ENCODE measurements at regions not wholly inside any gene's neighbourhood (a gene's known extent, or its start where the extent isn't known, plus 50 kb on each side); places are given as distances from the start of the nearest gene placed in this dataset.

- H3K36me3 Mint-ChIP-seq (ENCODE audit: low read depth, unreplicated experiment), result no peaks in the 10 kb centered on the region
- no peak overlapping the region for H3K27ac Mint-ChIP-seq (ENCODE audit: unreplicated experiment)
- H3K27me3 Mint-ChIP-seq (ENCODE audit: unreplicated experiment), result peaks cover 8% of the 10 kb centered on the region
- H3K4me1 Mint-ChIP-seq (ENCODE audit: unreplicated experiment), result peaks cover 5% of the 10 kb centered on the region
- no peaks in the 10 kb centered on the region for H3K9me3 Mint-ChIP-seq (ENCODE audit: unreplicated experiment)
- DNase-seq (ENCODE audit: low spot score), result no peak
- no peak for TF ChIP-seq CTCF (IDR thresholded peaks at IDR 0.05; ENCODE audit: unreplicated experiment)
- no peak overlapping the region for H3K4me3 Mint-ChIP-seq (ENCODE audit: unreplicated experiment)
These were observed 79.6 kb downstream of the NFKBIZ start for GRCh38 chr3:101928890-101929289.

- no peaks in the 10 kb centered on the region for H3K9me3 Mint-ChIP-seq (ENCODE audit: unreplicated experiment)
- DNase-seq (ENCODE audit: low spot score), result no peak
- no peaks in the 10 kb centered on the region for H3K36me3 Mint-ChIP-seq (ENCODE audit: low read depth, unreplicated experiment)
- H3K4me3 Mint-ChIP-seq (ENCODE audit: unreplicated experiment), result no peak overlapping the region
- H3K27me3 Mint-ChIP-seq (ENCODE audit: unreplicated experiment), result peaks cover 2% of the 10 kb centered on the region
- H3K4me1 Mint-ChIP-seq (ENCODE audit: unreplicated experiment), result peaks cover 5% of the 10 kb centered on the region
- no peak for TF ChIP-seq CTCF (IDR thresholded peaks at IDR 0.05; ENCODE audit: unreplicated experiment)
- no peak overlapping the region for H3K27ac Mint-ChIP-seq (ENCODE audit: unreplicated experiment)
These were observed 81.8 kb downstream of the NFKBIZ start for GRCh38 chr3:101931081-101931480.

GRCh38 chr3:101932326-101933068 lies 83.2 kb downstream of the NFKBIZ start:
- Mint-ChIP-seq H3K27me3 (ENCODE audit: unreplicated experiment) (peaks cover 2% of the 10 kb centered on the region), H3K36me3 (ENCODE audit: low read depth, unreplicated experiment) (no peaks in the 10 kb centered on the region), H3K27ac (ENCODE audit: unreplicated experiment) (no peak overlapping the region), H3K4me3 (ENCODE audit: unreplicated experiment) (no peak overlapping the region), H3K9me3 (ENCODE audit: unreplicated experiment) (no peaks in the 10 kb centered on the region), H3K4me1 (ENCODE audit: unreplicated experiment) (no peaks in the 10 kb centered on the region)
- no peak for DNase-seq (ENCODE audit: low spot score)
- no peak for TF ChIP-seq CTCF (IDR thresholded peaks at IDR 0.05; ENCODE audit: unreplicated experiment)

GRCh38 chr3:101936419-101937356 lies 87.4 kb downstream of the NFKBIZ start:
- TF ChIP-seq CTCF (IDR thresholded peaks at IDR 0.05; ENCODE audit: unreplicated experiment), result no peak
- H3K27ac Mint-ChIP-seq (ENCODE audit: unreplicated experiment), result no peak overlapping the region
- no peaks in the 10 kb centered on the region for H3K9me3 Mint-ChIP-seq (ENCODE audit: unreplicated experiment)
- no peak for DNase-seq (ENCODE audit: low spot score)
- no peaks in the 10 kb centered on the region for H3K36me3 Mint-ChIP-seq (ENCODE audit: low read depth, unreplicated experiment)
- no peaks in the 10 kb centered on the region for H3K4me1 Mint-ChIP-seq (ENCODE audit: unreplicated experiment)
- no peak overlapping the region for H3K4me3 Mint-ChIP-seq (ENCODE audit: unreplicated experiment)
- peaks cover 2% of the 10 kb centered on the region for H3K27me3 Mint-ChIP-seq (ENCODE audit: unreplicated experiment)
